Spleen (tissue), 11 donors: ENCODE measurements at regions not wholly inside any gene's neighbourhood (a gene's known extent, or its start where the extent isn't known, plus 50 kb on each side); places are given as distances from the start of the nearest gene placed in this dataset.

ENCODE experiments used
- DNase-seq: peaks from one replicate; pipeline ENCODE4 v3.0.0-alpha.2; 2020
- H3K27ac ChIP-seq, 8 donors: fragments of 200-600 bp; sonication (generic) in 7 of 8; 1 replicate in 4 of 8; 2 replicates in 4 of 8; pipeline versions ENCODE4 v1.5.0 to v1.8.0; 2016 to 2021; ENCODE audit warnings: inconsistent platforms in 4 of 8, mild to moderate bottlenecking in 4 of 8, moderate library complexity in 1 of 8
- H3K27me3 ChIP-seq, 7 donors: fragments of 200-600 bp; sonication (generic) in 6 of 7; replicated peaks in 1 of 7; 1 replicate in 4 of 7; 2 replicates in 3 of 7; pipeline versions ENCODE4 v1.5.0 to v1.8.0; 2016 to 2021; ENCODE audit warnings: inconsistent platforms in 3 of 7, mild to moderate bottlenecking in 1 of 7
- H3K36me3 ChIP-seq, 6 donors: fragments of 200-600 bp; sonication (generic) in 5 of 6; 1 replicate in 4 of 6; 2 replicates in 2 of 6; pipeline versions ENCODE4 v1.5.0 to v1.8.0; 2016 to 2021; ENCODE audit warnings: inconsistent platforms in 2 of 6
- H3K4me1 ChIP-seq, 6 donors: fragments of 200-600 bp; sonication (generic) in 5 of 6; 1 replicate in 3 of 6; 2 replicates in 3 of 6; pipeline versions ENCODE4 v1.5.0 to v1.8.0; 2016 to 2021; ENCODE audit warnings: inconsistent platforms in 3 of 6
- H3K4me3 ChIP-seq, 8 donors: fragments of 200-600 bp; sonication (generic) in 7 of 8; 1 replicate in 4 of 8; 2 replicates in 4 of 8; pipeline versions ENCODE4 v1.5.0 to v1.8.0; 2016 to 2021; ENCODE audit warnings: inconsistent platforms in 4 of 8, mild to moderate bottlenecking in 4 of 8, moderate library complexity in 2 of 8
- H3K9me3 ChIP-seq, 8 donors: fragments of 200-600 bp; sonication (generic) in 7 of 8; 1 replicate in 4 of 8; 2 replicates in 4 of 8; pipeline versions ENCODE4 v1.5.0 to v1.8.0; 2016 to 2021; ENCODE audit warnings: inconsistent platforms in 4 of 8
- POLR2A ChIP-seq, 3 donors: fragments of 450-650 bp; IDR thresholded peaks; one replicate each; pipeline ENCODE4 v1.5.1; 2017; ENCODE audit warnings: antibody characterized with exemption in 3 of 3, mild to moderate bottlenecking in 1 of 3
- POLR2AphosphoS5 ChIP-seq, 3 donors: sonication (generic); formaldehyde crosslinking; IDR thresholded peaks; one replicate each; pipeline ENCODE4 v1.5.1; 2017; ENCODE audit warnings: antibody characterized with exemption in 3 of 3
- WGBS, 5 donors: extraction: QIAGEN DNeasy Blood & Tissue Kit in 3 of 5; methylation state at CpG; one replicate each; pipeline versions ENCODE4 v1.1.5 to v1.1.7; 2013 to 2018; 5-methylcytosine and 5-hydroxymethylcytosine counted together
- intact Hi-C: fragments of 100-400 bp; cut with DNase I; formaldehyde crosslinking; loops from one replicate; pipeline ENCODE4 v1.15.0; 2023; ENCODE audit warnings: low total_unique reads
- TF ChIP-seq, protein P1 (sequence below), 11 experiments: fragments of 200-600 bp in 7 of 11; fragments of 450-650 bp in 4 of 11; sonication (generic) in 4 of 11; IDR thresholded peaks in 8 of 11; conservative IDR thresholded peaks in 3 of 11; 1 replicate in 7 of 11; 2 replicates in 4 of 11; pipeline versions ENCODE4 v1.4.0 to v1.8.0; 2016 to 2021; ENCODE audit warnings: antibody characterized with exemption in 11 of 11, inconsistent platforms in 4 of 11, mild to moderate bottlenecking in 1 of 11
- donor health status: healthy with polysubstance abuse.
- donor health status: DM: no; HTN: no; CAD: no; lungs with moderate emphysema.
- donor health status: DM: no; HTN: no; CAD: no.
- donor health status: Bipolar disorder and iron deficiency.
- donor health status: healthy.
- donor health status: DM: no; HTN: no; CAD: no.
- donor health status: DM: yes; HTN: yes; CAD: no.

- TF ChIP-seq POLR2AphosphoS5 (IDR thresholded peaks at IDR 0.05) (no peak), POLR2A (IDR thresholded peaks at IDR 0.05) (no peak)
- TF ChIP-seq, protein P1, sequence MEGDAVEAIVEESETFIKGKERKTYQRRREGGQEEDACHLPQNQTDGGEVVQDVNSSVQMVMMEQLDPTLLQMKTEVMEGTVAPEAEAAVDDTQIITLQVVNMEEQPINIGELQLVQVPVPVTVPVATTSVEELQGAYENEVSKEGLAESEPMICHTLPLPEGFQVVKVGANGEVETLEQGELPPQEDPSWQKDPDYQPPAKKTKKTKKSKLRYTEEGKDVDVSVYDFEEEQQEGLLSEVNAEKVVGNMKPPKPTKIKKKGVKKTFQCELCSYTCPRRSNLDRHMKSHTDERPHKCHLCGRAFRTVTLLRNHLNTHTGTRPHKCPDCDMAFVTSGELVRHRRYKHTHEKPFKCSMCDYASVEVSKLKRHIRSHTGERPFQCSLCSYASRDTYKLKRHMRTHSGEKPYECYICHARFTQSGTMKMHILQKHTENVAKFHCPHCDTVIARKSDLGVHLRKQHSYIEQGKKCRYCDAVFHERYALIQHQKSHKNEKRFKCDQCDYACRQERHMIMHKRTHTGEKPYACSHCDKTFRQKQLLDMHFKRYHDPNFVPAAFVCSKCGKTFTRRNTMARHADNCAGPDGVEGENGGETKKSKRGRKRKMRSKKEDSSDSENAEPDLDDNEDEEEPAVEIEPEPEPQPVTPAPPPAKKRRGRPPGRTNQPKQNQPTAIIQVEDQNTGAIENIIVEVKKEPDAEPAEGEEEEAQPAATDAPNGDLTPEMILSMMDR (IDR thresholded peaks at IDR 0.05 in 8 of 11, conservative IDR thresholded peaks at IDR 0.05 in 3 of 11) = no peak
- Histone ChIP-seq H3K36me3 (no peaks in the 10 kb centered on the region), H3K27me3 (no peaks in the 10 kb centered on the region), H3K27ac (no peak overlapping the region), H3K4me3 (no peak overlapping the region), H3K4me1 (no peaks in the 10 kb centered on the region), H3K9me3 (peaks cover 0 to 17% (median 0%) of the 10 kb centered on the region in 8 donors)
- intact Hi-C loops = no loop called here
- no peak for DNase-seq
- WGBS, 5 donors = 58 to 76% (median 64%) methylated on average over 4 of the region's 4 CpGs
Measured at GRCh38 chr6:19444041-19444440, 393.1 kb upstream of the ID4 start.

DNA sequence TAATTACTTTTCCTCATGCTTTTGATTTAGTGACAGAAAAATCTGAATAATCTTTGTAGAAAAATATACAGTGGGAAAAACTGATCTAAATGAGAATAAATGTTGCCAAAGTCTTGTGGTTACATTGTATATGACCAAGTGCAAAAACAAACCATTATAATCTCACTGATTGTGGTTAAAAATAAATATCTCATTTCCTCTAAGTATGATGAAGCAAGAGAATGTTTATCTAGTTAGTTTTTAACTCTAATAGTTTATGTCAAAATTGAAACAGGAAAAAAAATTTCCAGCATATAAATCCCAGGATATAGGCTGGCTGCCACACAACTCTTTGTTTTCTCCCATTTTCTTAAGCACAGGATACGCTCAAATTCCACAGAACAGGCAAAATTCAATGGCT, 392.7 kb upstream of the ID4 start:
- no peaks in the 10 kb centered on the region for H3K27me3 ChIP-seq
- intact Hi-C loops = no loop called here
- H3K9me3 ChIP-seq = peaks cover 0 to 17% (median 0%) of the 10 kb centered on the region in 8 donors
- H3K27ac ChIP-seq = no peak overlapping the region
- no peaks in the 10 kb centered on the region for H3K36me3 ChIP-seq
- no peaks in the 10 kb centered on the region for H3K4me1 ChIP-seq
- no peak for DNase-seq
- H3K4me3 ChIP-seq = no peak overlapping the region
- 57 to 69% (median 62%) methylated on average over 1 of the region's 1 CpG for WGBS, 5 donors
- no peak for TF ChIP-seq POLR2AphosphoS5 (IDR thresholded peaks at IDR 0.05)

DNA sequence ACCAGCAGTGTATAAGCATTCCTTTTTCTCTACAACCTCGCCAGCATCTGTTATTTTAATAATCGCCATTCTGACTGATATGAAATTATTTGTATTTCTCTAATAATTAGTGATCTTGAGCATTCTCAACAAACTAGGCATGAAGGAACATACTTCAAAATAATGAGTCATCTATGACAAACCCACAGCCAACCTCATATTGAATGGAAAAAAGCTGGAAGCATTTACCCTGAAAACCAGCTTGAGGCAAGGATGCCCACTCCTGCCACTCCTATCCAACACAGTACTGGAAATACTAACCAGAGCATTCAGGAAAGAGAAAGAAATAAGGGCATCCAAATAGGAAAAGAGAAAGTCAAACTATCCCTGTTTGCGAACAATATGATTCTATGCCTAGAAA, 390.6 kb upstream of the ID4 start:
- WGBS, 5 donors = 75 to 97% (median 90%) methylated on average over 3 of the region's 3 CpGs
- Histone ChIP-seq H3K9me3 (peaks cover 0 to 17% (median 0%) of the 10 kb centered on the region in 8 donors), H3K27me3 (no peaks in the 10 kb centered on the region), H3K4me1 (no peaks in the 10 kb centered on the region), H3K36me3 (no peaks in the 10 kb centered on the region), H3K4me3 (no peak overlapping the region), H3K27ac (no peak overlapping the region)
- no peak for DNase-seq
- intact Hi-C loops = no loop called here
- no peak for TF ChIP-seq POLR2A (IDR thresholded peaks at IDR 0.05)
- TF ChIP-seq, protein P1 (IDR thresholded peaks at IDR 0.05 in 8 of 11, conservative IDR thresholded peaks at IDR 0.05 in 3 of 11) = no peak
- TF ChIP-seq POLR2AphosphoS5 (IDR thresholded peaks at IDR 0.05) = no peak

GRCh38 chr6:19450651-19451050, 386.5 kb upstream of the ID4 start:
- no peak for DNase-seq
- intact Hi-C loops = no loop called here
- H3K36me3 ChIP-seq = no peaks in the 10 kb centered on the region
- H3K4me1 ChIP-seq = peaks cover 0 to 2% (median 0%) of the 10 kb centered on the region in 6 donors
- no peaks in the 10 kb centered on the region for H3K27me3 ChIP-seq
- H3K27ac ChIP-seq = no peak overlapping the region
- no peak overlapping the region for H3K4me3 ChIP-seq
- 86 to 100% (median 92%) methylated on average over 1 of the region's 1 CpG for WGBS, 5 donors
- TF ChIP-seq, protein P1 (IDR thresholded peaks at IDR 0.05 in 8 of 11, conservative IDR thresholded peaks at IDR 0.05 in 3 of 11) = no peak
- TF ChIP-seq POLR2AphosphoS5 (IDR thresholded peaks at IDR 0.05) (no peak), POLR2A (IDR thresholded peaks at IDR 0.05) (no peak)
- H3K9me3 ChIP-seq = peaks cover 0 to 17% (median 0%) of the 10 kb centered on the region in 8 donors

- TF ChIP-seq POLR2A (IDR thresholded peaks at IDR 0.05) (no peak), POLR2AphosphoS5 (IDR thresholded peaks at IDR 0.05) (no peak)
- TF ChIP-seq, protein P1 (IDR thresholded peaks at IDR 0.05 in 8 of 11, conservative IDR thresholded peaks at IDR 0.05 in 3 of 11) = no peak
- no peak overlapping the region for H3K27ac ChIP-seq
- no peaks in the 10 kb centered on the region for H3K9me3 ChIP-seq
- no peaks in the 10 kb centered on the region for H3K36me3 ChIP-seq
- no peak overlapping the region for H3K4me3 ChIP-seq
- no peaks in the 10 kb centered on the region for H3K27me3 ChIP-seq
- peaks cover 0 to 2% (median 0%) of the 10 kb centered on the region in 6 donors for H3K4me1 ChIP-seq
- intact Hi-C loops = no loop called here
- no peak for DNase-seq
- 89 to 97% (median 91%) methylated on average over 1 of the region's 1 CpG for WGBS, 5 donors
Measured at GRCh38 chr6:19452495-19452894, 384.7 kb upstream of the ID4 start.
